NCI-H524 treated with DMSO at 0.1 percent for 48 hours (cell line): ENCODE measurements at regions not wholly inside any gene's neighbourhood (a gene's known extent, or its start where the extent isn't known, plus 50 kb on each side); places are given as distances from the start of the nearest gene placed in this dataset.
A peak's percentile ranks its signal among the peaks of the same experiment; 100 is the strongest.

Experiments
- DNase-seq: peaks from one replicate; lab custom pipeline; 2025; lab: John Stamatoyannopoulos, UW

DNA sequence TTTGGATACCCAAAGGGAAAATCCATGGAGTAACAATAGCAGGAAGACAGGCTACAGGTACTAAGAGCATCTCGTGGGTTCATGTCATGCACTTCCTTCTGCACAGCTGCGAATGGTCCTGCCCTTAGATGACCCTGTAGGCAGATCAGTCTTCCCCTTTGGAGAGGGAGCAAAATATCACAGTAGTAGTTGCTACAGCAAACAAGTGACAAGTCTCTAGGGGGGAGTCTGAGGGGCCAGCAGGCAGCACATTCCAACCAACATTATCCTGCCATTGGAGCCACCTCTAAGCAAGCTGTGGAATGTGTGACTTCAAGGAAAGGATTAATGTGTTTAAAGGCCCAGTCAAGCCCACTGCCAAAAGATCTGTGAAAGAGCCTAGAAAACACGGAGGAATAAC is 273.2 kb upstream of the PARD3B start:
- DNase-seq = no peak

- DNase-seq = no peak
These were observed 272.5 kb upstream of the PARD3B start for GRCh38 chr2:204272610-204273287.

DNA sequence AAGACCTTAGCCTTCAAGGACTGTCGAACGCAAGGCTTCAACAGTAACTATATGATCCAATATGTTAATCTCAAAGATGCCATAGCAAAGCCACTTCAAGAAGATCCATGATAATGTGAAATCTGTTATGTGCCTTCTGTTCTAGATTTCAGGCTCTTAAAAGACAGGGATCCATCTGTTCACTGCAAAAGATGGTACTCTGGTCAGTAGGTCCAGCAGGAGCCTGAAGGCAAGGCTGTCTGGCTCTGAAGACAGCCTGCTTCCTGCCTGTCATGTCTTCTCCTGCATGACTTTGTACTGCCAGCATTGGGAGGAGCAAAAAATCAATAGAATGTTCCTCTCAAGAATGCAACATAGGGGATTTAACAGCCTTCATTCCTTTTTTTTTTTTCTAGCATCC is 270.8 kb upstream of the PARD3B start:
- DNase-seq = peak; percentile 69

DNA sequence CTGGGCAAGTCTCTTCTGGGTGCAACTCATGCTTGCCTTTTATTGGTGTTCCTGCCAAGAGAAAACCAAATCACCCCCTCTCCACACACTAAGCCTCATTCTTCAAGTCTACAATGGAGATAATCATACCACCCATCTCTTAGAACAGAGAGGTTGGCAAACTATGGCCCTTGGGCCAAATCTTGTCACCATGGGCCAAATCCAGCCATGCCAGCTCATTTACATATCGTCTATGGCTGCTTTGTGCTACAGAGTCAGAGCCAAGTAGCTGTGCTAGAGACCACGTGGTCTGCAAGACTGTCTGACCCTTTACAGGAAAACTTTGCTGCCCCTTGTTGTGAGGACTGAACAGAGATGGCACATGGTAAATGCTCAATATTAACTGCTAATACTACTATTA is 270.3 kb upstream of the PARD3B start:
- DNase-seq = no peak

GRCh38 chr2:204277226-204277625 is 268.0 kb upstream of the PARD3B start:
- no peak for DNase-seq

DNA sequence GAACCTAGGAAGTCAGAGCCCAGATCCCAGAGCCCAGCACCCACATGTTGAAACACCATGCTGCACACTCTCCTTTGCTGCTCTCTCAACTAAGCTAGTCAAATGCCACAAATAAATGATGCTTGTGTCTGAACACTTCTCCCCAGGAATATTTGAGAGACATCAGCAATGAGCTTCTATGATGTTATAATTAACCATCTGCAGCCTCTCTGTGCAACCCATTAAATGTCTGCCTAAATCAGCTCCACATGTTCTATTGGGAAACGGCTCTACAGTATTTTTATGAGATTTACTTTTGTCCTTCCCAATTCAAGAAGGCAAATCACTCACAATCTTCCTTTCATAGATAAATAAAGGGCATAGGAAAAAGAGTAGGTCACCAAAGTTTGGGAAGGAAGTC is 266.8 kb upstream of the PARD3B start:
- DNase-seq = no peak

GRCh38 chr2:204279819-204280218 is 265.5 kb upstream of the PARD3B start:
- no peak for DNase-seq

DNA sequence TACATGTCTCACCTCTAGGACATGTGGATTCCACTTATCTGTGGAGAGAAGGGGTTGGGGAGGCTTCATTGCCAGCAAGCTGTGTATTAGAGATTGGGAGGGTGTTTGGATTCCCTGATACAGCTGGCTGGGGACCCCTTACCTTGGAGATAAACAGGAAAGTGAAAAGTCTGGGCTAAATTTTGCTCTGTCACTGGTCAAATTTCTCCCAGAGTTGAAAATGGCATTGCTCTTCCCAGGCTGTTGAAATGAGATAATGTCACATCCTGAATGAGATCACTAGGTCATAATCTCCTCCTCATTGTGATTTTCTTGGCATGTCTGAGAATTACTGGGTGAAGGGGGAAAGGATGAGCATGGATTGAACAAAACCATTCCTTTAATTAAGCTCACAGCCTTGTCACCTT is 265.0 kb upstream of the PARD3B start:
- DNase-seq = no peak

DNA sequence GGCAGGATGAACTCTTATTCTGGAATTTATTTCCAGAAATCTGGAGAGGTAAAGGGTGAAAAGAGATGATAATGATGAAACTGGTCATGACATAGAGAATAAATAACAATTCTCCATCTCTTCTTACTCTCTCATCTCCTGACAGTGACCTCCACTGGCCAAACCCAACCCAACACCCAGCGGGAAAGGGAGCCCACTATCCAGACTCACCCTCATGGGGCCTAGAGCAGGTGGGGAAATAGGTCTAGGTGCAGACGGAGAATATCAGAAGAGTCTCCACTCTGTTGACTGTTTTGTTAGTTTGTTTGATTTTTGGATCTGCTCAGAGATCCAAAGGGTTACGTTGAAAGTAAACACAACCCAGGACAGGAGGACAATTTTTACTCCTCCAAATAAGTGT is 263.2 kb upstream of the PARD3B start:
- DNase-seq = no peak

DNA sequence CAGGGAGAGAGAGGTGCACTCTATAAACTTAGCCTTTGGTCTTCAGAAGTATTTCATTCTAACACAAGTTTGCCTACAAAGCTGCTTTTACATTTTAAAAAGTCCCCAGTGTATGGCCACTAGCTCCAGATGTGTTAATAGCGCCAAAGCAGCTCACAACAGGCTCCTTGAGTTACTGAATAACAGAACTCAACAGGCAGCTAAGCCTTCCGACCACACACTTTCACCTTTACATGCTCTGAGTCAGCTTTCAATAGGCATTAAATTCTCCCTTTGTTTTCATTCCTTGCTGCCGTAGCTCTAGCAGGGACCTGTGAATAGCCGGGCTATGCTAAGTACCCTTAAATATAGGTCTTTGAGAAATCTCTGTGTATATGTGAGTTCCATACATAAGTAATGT is 262.8 kb upstream of the PARD3B start:
- no peak for DNase-seq

- no peak for DNase-seq
These were observed 256.2 kb upstream of the PARD3B start for GRCh38 chr2:204289066-204289465.

DNA sequence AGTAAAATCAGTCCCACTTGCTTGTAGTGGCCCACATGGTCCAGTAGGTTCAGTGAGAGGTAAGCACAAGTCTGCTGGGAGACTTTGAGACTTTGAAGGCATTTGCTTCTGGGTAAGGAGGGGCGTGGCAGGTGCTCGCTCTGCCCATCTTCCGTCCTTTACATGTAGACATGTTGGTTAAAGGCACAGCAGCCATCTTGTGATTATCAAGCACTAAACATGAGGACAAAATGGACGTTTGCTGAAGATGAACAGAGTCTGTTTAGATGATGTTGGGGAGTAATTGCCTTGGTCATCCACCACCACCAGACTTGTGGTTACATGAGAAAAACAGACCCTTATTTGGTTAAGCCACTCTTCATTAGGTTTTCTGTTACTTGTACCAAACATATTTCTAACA is 252.8 kb upstream of the PARD3B start:
- DNase-seq = no peak

GRCh38 chr2:204293884-204294747 is 251.2 kb upstream of the PARD3B start:
- DNase-seq = no peak

- DNase-seq = no peak
These were observed 246.9 kb upstream of the PARD3B start for GRCh38 chr2:204298404-204298803.

- no peak for DNase-seq
These were observed 245.5 kb upstream of the PARD3B start for GRCh38 chr2:204299766-204300165.

GRCh38 chr2:204306667-204307066 is 238.6 kb upstream of the PARD3B start:
- DNase-seq = no peak

GRCh38 chr2:204312105-204312504 is 233.2 kb upstream of the PARD3B start:
- no peak for DNase-seq

GRCh38 chr2:204313256-204313655 is 232.0 kb upstream of the PARD3B start:
- DNase-seq = no peak

- no peak for DNase-seq
These were observed 230.0 kb upstream of the PARD3B start for GRCh38 chr2:204315236-204315662.

DNA sequence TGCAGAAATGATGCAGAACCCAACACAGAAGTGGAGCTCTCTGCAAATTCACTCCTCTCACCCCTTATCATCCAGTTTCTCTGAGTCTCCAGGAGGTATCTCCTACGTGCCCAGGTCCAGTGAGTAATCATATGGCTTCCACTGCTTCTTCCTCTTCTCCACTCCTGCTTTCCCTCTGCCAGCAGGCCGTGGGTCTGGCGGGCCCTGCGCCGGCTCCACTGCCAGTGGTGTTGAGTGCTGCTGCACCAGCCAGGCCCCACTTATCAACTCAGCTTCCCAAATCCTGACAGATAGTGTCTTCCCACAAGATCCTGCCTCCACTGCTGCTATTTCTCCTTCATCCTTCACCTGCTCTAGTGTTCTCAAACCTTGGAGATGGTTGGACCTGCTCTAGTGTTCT is 227.6 kb upstream of the PARD3B start:
- DNase-seq = no peak

DNA sequence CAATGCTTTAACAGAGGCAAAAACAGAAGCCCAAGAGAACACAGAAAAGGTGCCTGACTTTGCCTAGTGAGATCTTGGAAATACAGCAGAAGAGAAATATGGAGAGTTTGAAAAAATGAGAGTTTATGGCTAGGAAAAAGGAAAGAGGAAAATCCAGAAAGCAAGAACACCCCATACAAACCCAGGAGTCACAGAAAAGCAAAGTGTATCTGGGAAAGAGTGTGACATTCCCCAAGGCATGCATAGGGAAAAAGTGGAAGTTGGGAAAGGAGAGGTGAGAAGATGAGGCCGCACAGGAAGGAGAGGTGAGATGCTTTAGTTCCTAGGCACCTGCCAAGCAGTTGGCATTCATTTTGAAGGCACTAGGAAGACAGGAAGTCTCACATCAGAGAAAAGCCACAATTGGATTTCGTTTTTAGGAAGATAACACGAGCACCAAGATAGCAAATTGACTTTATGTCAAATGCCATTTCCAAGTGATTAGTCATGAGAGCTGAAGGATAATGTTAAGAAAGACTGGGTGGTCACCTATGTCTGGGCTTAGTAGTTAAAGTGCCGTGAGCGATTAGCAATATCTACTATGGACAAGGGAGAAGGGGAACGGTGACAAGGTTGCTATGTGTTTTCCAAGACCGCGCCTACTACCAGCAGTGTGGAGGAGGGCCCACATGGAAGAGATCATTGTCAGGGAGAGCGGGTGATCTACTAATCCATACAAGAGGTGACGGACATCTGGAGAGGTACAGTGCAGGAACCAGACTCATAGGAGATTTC is 224.1 kb upstream of the PARD3B start:
- DNase-seq = no peak

- DNase-seq = no peak
These were observed 223.1 kb upstream of the PARD3B start for GRCh38 chr2:204321910-204322751.
